ENCODE measurements at regions not wholly inside any gene's neighbourhood (a gene's known extent, or its start where the extent isn't known, plus 50 kb on each side); places are given as distances from the start of the nearest gene placed in this dataset.

- no peak for DNase-seq
Observed at GRCh38 chr5:152016421-152016820, 91.8 kb upstream of the GLRA1 start.

- DNase-seq: no peak
Observed at GRCh38 chr5:152007653-152008335, 83.1 kb upstream of the GLRA1 start.

- no peak for DNase-seq
Observed at GRCh38 chr5:152004095-152004494, 79.4 kb upstream of the GLRA1 start.

All from fibroblast of skin of right quadriceps (primary cell).